NT2/D1 (cell line): ENCODE measurements at regions not wholly inside any gene's neighbourhood (a gene's known extent, or its start where the extent isn't known, plus 50 kb on each side); places are given as distances from the start of the nearest gene placed in this dataset.

Source experiments
- SUZ12 ChIP-seq: IDR thresholded peaks from 2 replicates; pipeline ENCODE4 v1.6.1; 2011; ENCODE audit not compliant: insufficient read length, insufficient read depth; ENCODE audit errors: extremely low read depth
- YY1 ChIP-seq: IDR thresholded peaks from 2 replicates; pipeline ENCODE4 v1.6.1; 2011; ENCODE audit not compliant: insufficient read length, insufficient read depth
- ZNF274 ChIP-seq: IDR thresholded peaks from 2 replicates; pipeline ENCODE4 v1.6.1; 2011; ENCODE audit warnings: mild to moderate bottlenecking, low read depth, low read length

DNA sequence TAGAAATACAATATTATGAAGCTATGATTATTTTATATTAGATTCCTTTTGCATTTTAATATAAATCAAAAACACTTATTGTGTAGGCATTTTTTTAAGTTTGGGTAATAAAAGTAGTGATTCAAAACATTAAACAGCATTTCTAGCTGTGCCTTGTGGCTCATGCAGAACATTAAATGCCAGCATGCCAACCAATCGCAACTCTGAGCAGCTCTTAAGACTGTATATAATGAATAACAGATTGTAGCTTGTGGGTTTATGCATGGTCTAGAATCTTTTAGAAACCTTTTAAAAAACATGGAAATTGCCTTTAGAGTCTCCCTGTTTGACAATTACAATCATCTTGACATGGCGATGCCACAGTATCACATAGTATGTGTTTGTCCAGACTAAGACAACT, 903.8 kb downstream of the EFNA5 start:
- TF ChIP-seq YY1: no peak
- no peak for TF ChIP-seq SUZ12
- TF ChIP-seq ZNF274: no peak
